ENCODE measurements at regions not wholly inside any gene's neighbourhood (a gene's known extent, or its start where the extent isn't known, plus 50 kb on each side); places are given as distances from the start of the nearest gene placed in this dataset.

DNA sequence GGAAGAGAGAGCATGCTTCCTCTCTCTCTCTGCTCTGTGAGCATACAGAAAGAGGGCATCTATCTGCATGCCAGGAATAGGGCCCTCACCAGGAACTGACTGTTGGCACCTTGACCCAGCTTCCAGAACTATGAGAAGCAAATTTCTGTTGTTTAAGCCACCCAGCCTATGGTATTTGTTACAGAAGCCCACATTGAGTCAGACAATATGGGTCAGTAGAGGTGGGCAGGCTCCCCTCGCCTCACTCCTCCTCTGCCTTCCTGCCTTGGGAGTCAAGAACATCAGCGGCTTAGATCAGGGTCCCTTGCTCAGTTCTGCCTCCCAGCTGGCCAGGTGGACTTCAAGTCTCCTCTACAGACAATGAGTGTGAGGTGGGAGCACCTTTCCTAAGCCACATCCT lies 92.3 kb downstream of the COPS8 start:
- TF ChIP-seq, protein P1, sequence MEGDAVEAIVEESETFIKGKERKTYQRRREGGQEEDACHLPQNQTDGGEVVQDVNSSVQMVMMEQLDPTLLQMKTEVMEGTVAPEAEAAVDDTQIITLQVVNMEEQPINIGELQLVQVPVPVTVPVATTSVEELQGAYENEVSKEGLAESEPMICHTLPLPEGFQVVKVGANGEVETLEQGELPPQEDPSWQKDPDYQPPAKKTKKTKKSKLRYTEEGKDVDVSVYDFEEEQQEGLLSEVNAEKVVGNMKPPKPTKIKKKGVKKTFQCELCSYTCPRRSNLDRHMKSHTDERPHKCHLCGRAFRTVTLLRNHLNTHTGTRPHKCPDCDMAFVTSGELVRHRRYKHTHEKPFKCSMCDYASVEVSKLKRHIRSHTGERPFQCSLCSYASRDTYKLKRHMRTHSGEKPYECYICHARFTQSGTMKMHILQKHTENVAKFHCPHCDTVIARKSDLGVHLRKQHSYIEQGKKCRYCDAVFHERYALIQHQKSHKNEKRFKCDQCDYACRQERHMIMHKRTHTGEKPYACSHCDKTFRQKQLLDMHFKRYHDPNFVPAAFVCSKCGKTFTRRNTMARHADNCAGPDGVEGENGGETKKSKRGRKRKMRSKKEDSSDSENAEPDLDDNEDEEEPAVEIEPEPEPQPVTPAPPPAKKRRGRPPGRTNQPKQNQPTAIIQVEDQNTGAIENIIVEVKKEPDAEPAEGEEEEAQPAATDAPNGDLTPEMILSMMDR (IDR thresholded peaks at IDR 0.05): no peak
- 92 to 100% methylated on average over 2 of the region's 2 CpGs for WGBS, 2 donors
- Histone ChIP-seq H3K4me1 (no peaks in the 10 kb centered on the region), H3K4me3 (no peak overlapping the region), H3K27me3 (no peaks in the 10 kb centered on the region), H3K36me3 (no peaks in the 10 kb centered on the region), H3K27ac (no peak overlapping the region), H3K9me3 (no peaks in the 10 kb centered on the region)
- FAIRE-seq (no peak), ATAC-seq (no peak), DNase-seq (no peak)
- intact Hi-C loops (cut with DNase I): no loop called here

DNA sequence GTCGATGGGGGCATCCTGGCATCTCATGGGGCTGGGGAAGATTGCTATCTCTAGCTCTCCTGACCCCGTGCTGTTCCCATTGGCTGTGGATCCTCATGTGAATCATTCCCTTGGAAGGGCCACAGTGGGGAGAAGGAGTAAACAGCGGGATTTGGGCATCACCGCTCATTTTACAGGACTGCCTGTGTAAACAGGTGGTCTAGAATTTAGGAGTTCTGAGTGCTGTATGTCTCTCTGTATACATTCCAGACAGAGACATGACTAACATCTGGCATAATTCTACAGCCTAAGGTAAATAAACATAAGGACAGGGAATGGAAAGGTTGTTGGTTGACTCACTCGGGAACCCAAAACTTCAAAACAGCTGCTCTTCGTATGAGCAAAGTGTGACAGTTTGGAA lies 92.7 kb downstream of the COPS8 start:
- TF ChIP-seq, protein P1 (IDR thresholded peaks at IDR 0.05): no peak
- FAIRE-seq: no peak
- no peaks in the 10 kb centered on the region for H3K27me3 ChIP-seq
- WGBS, 2 donors: 72 to 76% methylated on average over 6 of the region's 6 CpGs
- DNase-seq: no peak
- no peaks in the 10 kb centered on the region for H3K9me3 ChIP-seq
- intact Hi-C loops (cut with DNase I): no loop called here
- no peaks in the 10 kb centered on the region for H3K4me1 ChIP-seq
- ATAC-seq: no peak
- no peak overlapping the region for H3K27ac ChIP-seq
- H3K4me3 ChIP-seq: no peak overlapping the region
- no peaks in the 10 kb centered on the region for H3K36me3 ChIP-seq

DNA sequence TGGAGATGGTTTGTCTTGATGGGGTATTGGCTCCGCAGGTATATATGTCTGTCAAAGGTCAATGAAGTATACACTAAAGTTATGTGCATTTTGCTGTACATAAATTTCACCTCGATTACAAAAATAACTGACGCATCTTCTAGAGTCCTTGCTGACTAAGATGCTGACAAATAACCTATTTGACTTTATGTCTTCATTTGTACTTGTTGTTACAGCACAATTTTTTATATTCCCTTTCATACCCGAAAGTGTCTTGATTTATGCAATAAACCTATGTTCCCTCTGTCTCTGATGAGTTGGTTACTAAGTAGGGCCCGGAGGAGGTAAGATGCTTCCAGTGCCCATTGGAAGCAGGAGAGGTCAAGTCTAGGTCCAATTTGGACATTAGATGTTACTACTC lies 93.5 kb downstream of the COPS8 start:
- TF ChIP-seq, protein P1 (IDR thresholded peaks at IDR 0.05): no peak
- Histone ChIP-seq H3K27ac (no peak overlapping the region), H3K27me3 (no peaks in the 10 kb centered on the region), H3K4me3 (no peak overlapping the region), H3K4me1 (no peaks in the 10 kb centered on the region), H3K9me3 (no peaks in the 10 kb centered on the region), H3K36me3 (no peaks in the 10 kb centered on the region)
- DNase-seq: no peak
- 87 to 92% methylated on average over 5 of the region's 5 CpGs for WGBS, 2 donors
- no peak for ATAC-seq
- intact Hi-C loops (cut with DNase I): no loop called here
- no peak for FAIRE-seq

DNA sequence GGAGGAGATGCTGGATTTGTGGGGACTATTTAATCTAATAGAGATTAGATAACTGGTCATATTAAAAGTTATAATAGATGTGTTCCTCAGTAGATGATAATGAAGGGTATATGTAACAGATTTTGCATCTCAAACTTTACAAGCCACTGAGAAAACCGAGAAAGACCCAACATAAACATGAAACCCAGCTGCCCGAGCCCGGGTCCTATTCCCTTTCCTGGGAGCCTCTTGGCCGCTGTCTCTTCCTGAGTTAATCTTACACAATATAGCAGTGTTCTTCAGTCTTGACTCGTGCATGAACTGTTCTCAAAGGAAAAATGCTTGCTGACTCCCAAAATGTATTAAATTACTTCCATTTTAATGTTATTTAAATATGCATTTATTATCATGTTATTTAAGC lies 94.5 kb downstream of the COPS8 start:
- Histone ChIP-seq H3K4me3 (no peak overlapping the region), H3K36me3 (no peaks in the 10 kb centered on the region), H3K9me3 (no peaks in the 10 kb centered on the region), H3K27ac (no peak overlapping the region), H3K4me1 (no peaks in the 10 kb centered on the region), H3K27me3 (no peaks in the 10 kb centered on the region)
- TF ChIP-seq, protein P1 (IDR thresholded peaks at IDR 0.05): no peak
- FAIRE-seq (no peak), DNase-seq (no peak), ATAC-seq (no peak)
- intact Hi-C loops (cut with DNase I): no loop called here
- 80 to 85% methylated on average over 5 of the region's 5 CpGs for WGBS, 2 donors

DNA sequence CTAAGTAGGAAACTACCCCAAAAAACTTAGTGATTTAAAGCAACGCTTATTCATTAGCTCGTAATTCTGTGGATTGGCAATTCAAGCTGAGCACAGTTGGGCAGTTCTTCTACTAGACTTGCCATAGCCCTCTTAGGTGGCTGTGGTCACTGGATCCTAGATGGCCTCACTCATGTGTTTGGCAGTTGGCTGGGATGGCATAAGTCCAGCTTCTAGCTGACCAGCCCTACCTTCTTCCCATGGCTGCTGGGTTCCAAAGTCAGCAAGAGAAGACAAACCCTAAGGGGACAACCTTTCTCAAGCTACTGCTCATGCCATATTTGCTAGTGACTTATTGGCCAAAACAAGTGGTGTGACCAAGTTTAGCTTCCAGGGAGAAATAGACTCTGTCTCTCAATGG lies 95.3 kb downstream of the COPS8 start:
- 88 to 94% methylated on average over 2 of the region's 2 CpGs for WGBS, 2 donors
- no peak for ATAC-seq
- no peak overlapping the region for H3K27ac ChIP-seq
- H3K36me3 ChIP-seq: no peaks in the 10 kb centered on the region
- no peaks in the 10 kb centered on the region for H3K4me1 ChIP-seq
- no peaks in the 10 kb centered on the region for H3K27me3 ChIP-seq
- H3K9me3 ChIP-seq: no peaks in the 10 kb centered on the region
- intact Hi-C loops (cut with DNase I): no loop called here
- H3K4me3 ChIP-seq: no peak overlapping the region
- TF ChIP-seq, protein P1 (IDR thresholded peaks at IDR 0.05): no peak
- DNase-seq: no peak
- no peak for FAIRE-seq

Data from pancreas (tissue), 10 donors.